ENCODE measurements at regions not wholly inside any gene's neighbourhood (a gene's known extent, or its start where the extent isn't known, plus 50 kb on each side); places are given as distances from the start of the nearest gene placed in this dataset.
"Not testable (repeated sequence)": the region's sequence is repeated elsewhere in the genome, so short reads cannot be mapped to it uniquely, and the experiment has no call there.

DNA sequence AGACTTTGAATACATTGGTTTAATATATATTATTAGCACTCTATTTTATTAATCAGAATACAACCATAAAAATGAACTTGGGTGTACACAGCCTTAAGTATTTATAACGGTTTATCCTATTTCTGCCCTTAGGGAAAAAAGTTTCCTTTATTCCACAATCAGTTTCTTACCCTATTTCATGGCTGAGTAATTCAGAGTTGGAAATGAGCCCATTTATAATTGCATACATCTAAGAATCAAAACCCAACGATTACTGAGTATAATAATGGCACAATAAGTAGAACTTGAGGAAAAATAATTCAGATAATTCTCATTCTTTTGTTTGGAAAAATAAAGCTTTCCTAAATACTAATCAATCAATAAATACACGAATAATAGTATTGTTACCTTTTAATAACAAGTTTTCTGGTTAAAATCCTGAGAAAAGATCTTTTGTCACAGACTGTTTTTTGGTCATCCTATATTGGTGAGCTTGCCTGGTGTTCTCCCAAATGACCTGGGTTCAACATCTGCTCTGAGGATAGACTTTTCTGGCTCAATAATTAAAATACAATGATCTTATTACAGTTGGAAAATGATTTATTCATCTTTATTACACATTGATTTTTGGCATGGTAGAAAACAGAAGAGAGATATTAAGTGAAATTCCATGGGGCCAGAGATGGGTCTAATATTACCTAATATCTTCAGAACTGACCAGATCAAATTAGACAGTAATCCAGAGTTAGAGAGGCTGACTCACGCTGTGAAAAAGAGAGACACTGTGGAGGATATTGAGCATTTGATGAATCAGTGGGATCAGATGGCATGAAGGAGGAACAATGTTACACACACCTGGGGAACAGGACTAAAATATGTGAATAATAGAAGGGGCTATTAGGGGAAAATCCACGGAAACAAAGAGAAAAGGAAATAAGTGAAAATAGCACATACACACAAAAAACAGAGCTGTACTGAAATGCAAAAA lies 162.1 kb upstream of the TBX18 start:
- DNase-seq (ENCODE audit: low read depth), result no peak

DNA sequence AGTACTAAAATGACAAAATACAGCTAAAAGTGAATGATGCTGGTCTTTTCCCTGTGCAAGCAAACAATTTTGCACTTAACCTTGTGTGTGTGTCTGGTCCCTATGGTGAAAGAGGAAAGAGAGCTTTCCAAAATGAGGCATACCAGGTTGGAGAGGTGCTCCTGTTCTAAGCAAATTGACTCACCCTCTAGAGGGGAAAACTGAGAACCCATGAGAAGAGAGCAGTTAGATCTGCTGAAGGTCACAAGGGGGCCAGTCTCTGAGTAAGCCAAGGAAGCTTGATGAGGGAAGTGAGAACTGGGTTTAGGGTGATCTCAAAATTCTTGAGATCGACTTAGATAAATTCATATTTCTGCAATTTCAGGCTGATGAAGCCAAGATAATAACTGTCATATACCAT lies 157.5 kb upstream of the TBX18 start:
- DNase-seq (ENCODE audit: low read depth), result no peak

DNA sequence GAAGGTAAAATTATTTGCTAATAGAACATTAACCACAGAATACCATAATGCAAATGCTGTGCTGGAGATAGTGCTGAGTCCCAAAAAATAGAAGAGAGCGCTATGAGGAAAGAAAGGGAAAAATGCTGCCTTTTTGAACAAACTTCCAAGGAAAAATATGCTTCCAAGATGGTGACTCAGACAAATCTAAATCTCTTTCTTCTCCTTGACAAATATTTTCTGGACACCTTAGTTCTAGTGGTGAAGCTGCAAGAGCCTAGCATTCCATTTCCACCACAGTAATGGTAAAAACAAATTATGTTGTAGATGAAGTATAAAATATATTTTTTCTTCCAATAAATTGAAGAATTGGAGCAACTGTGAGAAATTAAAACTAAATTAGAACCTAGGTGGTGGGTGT lies 155.6 kb upstream of the TBX18 start:
- DNase-seq (ENCODE audit: low read depth), result no peak

DNA sequence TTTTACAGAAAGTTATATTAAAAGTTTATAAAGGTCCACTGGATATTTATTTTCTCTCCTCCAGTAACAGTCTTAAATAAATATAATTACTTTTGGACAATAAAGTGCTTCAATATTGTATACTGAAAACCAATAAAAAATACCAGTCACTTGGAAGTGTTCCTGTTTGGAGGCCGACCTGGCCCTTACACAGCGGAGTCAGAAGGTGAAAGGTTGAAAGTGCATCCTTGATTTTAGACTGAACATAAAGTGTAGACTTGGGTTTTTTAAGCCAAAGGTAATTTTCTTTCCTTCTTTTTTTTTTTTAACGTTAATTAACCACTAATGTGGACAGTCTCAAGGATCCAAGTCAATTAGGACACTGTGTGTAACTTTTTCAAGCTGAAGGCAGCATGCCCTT lies 152.3 kb upstream of the TBX18 start:
- no peak for DNase-seq (ENCODE audit: low read depth)

DNA sequence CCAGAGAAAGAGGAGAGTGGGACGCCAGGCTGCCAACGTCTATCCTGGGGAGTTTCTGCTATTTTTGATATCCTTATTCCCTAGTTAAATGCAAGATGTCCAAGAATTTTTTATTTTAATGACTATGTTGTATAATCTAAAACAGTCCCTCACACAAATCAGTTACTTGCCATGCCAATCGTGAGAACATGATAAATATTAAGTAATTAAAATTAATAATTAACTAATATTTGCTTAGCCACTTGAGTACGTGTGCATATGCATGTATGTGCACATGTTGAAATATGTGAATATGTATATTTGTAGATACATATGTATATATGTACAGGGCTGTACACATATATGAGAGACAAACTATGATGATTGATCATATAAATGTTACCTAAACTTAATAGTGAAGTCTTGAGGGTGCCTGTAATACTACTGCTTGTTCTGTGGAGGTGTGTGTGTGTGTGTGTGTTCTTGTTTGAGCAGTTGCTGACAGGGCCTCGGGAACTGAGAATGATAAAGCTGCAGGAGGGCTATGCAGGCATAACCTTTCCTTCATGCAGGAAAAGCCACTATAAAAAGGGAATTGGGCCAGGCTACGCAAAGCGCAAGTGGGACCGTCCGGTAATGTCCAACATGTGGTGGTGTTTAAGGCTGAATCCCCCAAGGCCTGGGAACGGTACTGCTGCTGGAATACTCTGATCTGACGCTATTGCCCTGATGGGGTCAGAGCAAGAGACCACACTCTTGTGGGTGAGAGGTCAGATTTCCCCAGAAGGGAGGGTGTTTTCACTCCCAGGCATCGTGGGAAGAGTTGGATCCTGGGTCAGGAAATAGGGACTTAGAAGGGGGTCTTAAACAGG lies 148.3 kb upstream of the TBX18 start:
- DNase-seq (ENCODE audit: low read depth), result no peak

DNA sequence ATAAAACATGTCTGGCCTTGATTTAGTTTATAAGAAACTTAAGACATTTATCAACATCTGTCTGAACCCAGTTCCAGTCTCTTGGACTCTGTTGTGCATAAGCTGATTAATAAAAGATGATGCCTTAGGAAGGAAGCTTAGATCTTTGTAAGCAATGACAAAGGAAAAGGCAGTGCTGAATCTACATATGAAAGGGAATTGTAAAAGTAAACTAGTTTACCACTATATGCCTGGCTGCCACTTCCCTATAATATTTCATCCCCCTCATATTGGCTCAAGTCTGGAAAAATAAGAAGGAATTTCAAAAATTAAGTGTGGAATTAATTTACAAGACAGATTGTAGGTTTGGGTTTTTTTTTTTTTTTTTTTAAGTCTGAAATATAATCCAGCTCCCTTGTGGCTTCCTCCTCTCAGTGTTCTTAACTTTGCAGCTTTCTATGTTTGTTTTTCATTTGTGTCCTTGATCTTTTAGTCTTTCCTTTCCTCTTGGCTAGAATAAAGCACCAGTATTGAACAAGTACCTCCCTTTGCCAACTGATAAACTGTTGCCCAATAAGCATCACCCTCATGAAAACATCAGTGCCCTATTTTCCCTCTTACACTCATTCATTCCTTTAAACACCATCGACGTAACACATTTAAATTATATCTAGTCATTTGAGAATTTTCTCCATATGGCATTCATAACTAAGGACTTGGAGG lies 146.7 kb upstream of the TBX18 start:
- DNase-seq (ENCODE audit: low read depth), result no peak

DNA sequence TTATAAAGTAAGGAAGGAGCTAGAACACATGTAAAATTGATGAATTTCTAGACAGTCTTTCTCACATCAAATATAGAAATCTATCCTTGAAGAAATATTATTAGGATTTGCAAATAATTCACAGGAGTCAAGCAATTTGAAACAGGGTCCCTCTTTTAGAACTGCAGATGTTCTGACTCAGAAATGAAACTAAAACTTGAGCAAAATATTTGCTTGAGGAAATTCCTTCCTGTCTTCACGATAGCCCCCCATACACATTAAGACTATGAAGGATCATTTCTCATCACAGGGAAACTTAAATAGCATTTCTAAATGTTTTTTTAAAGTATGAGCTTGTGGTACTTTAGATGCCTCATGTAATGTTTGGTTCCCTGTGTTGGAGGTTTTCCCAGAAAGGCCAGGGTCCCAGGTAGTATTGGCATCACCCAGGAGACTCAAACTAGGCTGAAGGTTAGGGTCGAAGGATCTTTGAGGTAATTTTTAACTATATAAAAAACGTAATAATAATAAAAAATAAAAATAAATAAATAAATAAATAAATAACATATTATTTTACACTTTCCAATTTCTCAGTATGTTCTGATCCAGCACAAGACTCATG lies 144.0 kb upstream of the TBX18 start:
- DNase-seq (ENCODE audit: low read depth), result no peak

DNA sequence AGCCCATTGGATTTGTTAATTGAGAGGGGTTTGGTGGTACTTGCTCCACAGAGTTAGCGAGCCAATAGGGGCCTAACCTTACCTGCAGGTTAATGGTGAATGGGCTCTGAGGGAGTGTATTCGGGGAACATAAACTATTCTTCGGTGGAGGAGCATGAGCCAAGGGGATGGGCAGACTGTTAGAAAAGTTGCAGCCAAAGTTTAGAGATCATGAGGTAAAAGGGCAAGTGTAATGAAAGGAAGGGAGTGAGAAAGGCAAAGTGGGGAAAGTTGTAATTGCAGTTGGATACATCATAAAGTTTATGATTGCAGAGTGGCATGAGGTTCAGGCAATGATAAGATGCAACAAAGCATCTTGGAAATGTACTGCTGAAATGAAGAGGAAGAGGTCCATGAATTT lies 142.1 kb upstream of the TBX18 start:
- no peak for DNase-seq (ENCODE audit: low read depth)

DNA sequence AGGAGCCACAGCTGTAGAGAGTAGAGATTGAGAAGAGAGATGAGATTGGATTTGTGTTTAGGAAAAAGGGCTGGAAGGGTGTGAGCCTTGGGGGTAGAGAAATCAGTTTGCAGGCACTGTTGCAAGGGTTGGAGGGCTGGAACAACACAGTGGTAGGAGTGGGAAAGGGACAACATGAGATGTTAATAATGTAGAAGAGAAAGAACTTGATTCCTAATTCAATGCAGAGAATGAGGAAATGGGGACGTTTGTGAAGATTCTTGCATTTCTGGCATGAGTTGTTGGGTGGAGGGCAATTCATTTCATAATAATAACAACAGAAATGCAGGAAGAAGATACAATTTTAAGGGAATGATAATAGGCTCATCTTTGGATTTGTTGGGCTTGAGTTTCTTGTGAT lies 141.4 kb upstream of the TBX18 start:
- DNase-seq (ENCODE audit: low read depth), result no peak

DNA sequence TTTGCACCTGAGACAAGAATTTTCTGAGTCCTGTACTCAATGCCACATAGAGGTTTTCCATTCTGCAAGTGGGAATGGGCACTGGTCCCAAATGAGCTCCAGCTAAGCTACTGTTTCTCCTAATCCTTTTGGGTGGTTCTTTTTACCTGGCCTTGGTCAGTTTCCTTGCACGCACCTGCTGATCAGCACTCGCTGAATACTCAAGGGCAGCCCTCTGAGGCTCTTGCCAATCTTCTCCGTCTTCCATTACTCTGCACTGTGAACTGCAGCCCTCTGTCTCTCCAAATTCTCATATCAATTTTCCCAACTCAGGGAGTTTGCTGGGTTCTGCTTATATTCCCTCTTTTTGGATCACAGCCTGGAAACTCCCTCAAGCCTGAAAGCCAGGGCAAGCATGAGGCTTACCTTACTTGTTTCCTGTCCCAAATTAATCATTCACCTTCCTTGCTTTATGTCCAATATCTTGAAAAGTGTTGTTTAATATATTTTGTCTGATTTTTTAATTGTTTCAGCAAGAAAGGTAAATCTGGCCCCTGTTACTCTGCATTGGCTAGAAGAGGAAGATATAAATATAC lies 138.0 kb upstream of the TBX18 start:
- DNase-seq (ENCODE audit: low read depth), result no peak

DNA sequence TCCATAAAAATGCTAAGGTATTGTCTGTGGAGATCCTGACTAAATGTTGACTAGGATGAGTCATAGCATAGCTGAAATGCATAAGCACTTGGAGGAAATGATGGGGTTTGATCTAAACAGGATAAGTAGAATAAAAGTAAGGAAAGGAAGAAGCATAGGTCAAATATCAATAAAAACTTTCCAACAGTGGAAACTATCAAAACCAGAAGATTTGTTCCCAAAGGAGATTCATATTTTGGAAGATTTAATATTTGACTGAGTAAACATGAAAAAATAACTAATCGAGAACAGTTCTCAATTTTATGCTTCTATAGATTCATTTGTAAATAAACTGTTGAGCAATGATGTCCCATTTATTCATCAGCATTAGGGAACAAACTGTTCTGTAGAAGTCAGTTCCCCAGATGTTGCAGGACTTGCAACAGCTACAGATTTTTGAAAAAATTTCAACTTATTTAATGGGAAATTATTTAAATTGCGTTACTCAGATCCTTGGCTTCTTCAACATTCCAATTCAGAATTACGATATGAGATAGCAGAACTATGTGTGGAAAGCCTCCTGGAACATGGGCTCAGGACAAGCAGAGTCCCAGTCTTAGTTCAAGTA lies 133.7 kb upstream of the TBX18 start:
- DNase-seq (ENCODE audit: low read depth), result no peak

DNA sequence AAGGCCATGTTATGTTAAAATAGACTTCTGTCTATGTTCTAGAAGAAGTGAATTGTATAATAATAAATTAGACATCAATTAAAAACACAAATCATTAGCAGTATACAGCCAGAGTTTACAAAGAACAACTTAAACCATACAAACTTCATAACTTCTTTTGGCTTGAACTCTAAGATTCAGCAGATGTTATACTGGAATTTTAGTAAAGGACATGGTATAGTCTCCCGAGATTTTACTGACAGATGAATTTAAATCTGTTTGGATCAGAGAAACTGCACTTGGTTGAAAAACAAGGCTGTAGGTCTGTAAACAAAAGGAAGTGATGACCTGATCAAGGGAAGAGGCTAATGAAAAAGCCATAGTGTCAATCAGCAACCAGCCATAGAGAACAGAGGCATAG lies 132.6 kb upstream of the TBX18 start:
- DNase-seq (ENCODE audit: low read depth), result no peak

DNA sequence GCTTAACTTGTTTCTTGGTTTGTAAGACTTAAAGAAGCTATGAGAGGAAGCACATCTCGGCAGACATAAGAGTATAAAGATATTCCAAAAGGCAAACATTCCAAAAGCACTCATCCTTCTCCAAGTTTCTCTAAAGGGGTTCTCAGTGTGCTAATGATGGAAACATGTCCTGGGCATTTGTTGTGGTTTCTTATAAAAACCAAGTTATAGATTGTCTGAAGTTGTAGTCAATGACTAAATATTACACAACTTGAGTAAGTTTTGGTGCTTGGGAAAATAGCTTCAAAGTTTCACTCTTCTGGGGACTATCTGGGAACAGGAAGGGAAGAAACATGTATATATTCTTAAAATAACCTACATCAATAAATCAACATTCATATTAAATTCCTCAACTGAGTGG lies 128.3 kb upstream of the TBX18 start:
- DNase-seq (ENCODE audit: low read depth), result no peak

DNA sequence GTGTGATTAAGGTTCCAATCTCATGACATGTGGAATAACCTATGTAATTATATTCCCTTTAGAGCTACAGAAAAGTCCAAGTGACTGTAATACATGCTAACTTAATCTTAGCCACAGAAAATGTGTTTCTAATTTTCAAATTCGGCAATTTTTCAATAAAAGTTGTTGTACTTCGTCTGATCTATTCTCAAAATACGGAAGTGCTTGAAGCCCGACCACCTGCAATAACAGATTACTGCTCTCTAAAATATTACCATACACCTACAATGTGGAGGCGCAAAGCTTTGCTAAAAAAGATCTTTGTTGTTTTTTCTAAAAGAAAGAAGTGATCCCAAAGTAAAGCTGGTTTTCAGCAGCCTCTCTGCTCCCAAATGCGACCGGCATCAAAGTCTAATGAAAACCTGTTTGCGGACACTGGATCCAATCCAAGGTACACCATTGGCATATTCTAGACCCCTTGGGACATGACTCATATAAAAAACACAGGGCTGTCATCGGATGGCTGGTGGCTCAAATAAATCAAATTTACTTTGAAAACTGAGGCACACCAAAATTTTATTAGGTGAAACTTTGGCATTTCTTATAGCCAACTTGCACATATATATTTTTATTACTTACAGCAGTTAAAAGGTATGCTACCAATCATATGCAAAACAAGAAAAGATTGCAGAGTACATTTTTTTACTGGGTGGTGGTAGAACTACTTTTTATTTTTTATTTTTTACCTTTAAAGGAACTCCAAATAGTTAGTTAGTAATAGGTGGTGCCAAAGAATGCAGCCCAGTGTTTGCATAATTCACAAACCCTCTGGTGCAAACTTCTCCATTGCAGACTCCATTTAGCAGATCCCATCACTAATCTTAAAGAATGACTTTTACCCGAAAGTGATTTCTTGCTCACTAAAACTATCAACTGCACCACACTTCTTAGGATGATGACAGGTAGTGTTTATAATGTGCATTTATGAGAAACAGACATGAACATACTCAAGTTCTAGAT lies 118.7 kb upstream of the TBX18 start:
- DNase-seq (ENCODE audit: low read depth), result no peak

DNA sequence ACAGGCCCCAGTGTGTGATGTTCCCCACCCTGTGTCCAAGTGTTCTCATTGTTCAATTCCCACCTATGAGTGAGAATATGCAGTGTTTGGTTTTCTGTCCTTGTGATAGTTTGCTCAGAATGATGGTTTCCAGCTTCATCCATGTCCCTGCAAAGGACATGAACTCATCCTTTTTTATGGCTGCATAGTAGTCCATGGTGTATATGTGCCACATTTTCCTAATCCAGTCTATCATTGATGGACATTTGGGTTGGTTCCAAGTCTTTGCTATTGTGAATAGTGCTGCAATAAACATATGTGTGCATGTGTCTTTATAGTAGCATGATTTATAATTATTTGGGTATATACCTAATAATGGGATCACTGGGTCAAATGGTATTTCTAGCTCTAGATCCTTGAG lies 115.0 kb upstream of the TBX18 start:
- DNase-seq (ENCODE audit: low read depth), result not testable (repeated sequence)

DNA sequence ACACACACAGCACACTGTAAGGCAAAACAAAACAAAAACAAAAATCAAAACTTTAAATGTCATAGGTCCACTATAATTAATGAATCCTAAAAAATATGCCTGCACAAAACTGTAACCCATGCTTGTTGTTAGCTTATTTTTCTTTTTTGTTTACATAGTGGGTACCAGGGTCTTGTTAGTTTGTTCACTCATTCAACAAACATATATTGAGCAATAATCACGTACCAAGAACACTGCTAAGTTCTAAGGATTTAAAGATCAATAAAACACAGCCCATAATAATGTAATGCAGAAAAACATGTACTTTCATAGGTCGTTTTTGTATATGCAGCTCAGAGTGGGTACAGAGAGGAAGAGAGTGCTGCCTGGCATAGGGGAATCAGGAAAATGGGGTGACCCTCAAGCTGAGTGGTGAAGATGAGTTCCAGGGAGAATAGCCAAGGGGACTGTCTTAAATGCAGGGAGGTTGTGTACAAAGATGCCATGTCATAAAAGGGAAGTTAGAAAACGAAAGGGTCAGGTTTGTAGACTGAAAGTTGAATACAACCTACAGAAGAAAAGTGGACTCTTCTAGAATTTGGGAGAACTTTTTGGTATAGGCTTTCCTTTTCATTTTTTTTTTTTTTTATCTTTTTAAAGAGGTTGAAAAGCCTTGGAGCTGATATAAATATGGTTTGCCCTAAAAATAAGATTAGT lies 113.3 kb upstream of the TBX18 start:
- no peak for DNase-seq (ENCODE audit: low read depth)

DNA sequence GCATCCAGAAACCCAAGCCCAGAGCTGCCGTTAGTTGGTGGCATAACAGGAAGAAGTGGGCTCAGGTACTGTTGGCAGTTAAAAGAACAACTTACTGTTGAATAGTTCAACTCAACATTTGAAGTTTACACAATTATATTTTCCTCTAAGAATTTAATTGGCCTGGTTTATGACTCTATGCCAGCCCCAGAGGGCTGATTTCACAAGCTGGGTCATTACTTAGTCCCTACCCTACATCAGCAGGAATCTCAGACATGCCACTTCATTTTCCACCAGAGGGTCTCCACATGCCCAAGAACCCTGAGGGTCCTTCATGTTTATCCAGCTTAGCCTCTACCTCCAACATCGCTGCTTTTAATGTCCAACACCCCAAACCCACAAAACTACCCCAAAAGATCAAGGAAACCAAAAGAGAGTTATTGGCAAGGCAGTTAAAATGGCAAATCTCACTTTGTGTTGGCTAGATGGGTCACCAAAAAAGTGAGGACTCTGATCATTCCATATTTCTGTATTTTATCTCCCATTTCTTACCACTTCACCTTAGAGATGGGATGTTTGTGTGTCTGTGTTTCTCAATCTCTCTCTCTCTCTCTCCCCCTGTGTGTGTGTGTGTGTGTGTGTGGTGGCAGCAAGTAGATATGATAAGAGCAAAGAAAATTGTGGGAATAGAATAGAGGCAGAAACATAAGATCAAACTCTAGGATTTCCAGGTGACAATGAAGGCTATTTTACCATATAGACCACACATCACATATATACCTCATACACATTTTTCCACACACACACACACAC lies 112.5 kb upstream of the TBX18 start:
- DNase-seq (ENCODE audit: low read depth), result no peak

DNA sequence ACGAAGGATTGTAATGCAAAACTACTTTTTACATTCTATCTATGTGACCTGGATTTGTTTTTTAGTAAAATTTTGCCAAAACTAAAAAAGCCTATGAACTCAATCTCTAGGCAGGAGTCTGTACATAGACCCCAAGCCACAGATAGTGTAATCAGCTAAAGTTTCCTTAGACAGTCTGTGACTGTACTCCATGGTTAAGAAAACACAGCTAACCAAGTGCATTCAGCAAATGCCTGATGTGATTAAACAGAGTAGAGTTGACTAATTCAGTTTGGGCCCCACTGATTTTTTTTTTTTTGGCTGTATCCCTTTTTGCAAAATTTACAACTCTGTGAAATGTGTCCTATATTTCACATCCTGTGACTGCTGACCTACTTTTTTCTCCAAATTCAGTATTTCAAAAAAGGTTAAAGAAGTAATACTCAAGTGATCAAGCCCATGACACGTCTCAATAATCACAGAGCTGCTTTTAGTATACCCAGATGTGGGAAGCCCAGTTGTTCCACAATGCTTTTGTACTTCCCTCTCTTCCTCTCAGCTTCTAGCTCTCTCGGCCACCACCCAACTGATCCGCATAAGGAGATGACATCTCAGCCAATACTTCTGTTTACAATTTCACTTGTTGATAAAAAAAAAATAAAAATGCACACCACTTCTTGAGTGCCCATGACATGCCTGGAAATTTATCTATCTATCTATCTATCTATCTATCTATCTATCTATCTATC lies 108.8 kb upstream of the TBX18 start:
- DNase-seq (ENCODE audit: low read depth), result no peak

Measured in activated gamma-delta T cell treated with anti-CD3 and anti-CD28 coated beads, Interleukin-2, amount 50 U/mL, for 16 hours (primary cell).